SU-DHL-6 (cell line): ENCODE measurements at regions not wholly inside any gene's neighbourhood (a gene's known extent, or its start where the extent isn't known, plus 50 kb on each side); places are given as distances from the start of the nearest gene placed in this dataset.

ENCODE experiments used
- EZH2phosphoT487 ChIP-seq: fragments of 200-600 bp; sonication (generic), shearing (Covaris generic); conservative IDR thresholded peaks from 2 replicates; pipeline ENCODE4 v1.6.1; 2018; ENCODE audit warnings: mild to moderate bottlenecking, antibody characterized with exemption, low read length, moderate library complexity, mixed read lengths
- TF ChIP-seq, protein P1 (sequence below): fragments of 200-600 bp; sonication (generic); IDR thresholded peaks from one replicate; pipeline ENCODE4 v1.5.1; 2017; ENCODE audit warnings: antibody characterized with exemption, mild to moderate bottlenecking, low read length, moderate library complexity; ENCODE audit not compliant: insufficient read depth, poor library complexity, severe bottlenecking

DNA sequence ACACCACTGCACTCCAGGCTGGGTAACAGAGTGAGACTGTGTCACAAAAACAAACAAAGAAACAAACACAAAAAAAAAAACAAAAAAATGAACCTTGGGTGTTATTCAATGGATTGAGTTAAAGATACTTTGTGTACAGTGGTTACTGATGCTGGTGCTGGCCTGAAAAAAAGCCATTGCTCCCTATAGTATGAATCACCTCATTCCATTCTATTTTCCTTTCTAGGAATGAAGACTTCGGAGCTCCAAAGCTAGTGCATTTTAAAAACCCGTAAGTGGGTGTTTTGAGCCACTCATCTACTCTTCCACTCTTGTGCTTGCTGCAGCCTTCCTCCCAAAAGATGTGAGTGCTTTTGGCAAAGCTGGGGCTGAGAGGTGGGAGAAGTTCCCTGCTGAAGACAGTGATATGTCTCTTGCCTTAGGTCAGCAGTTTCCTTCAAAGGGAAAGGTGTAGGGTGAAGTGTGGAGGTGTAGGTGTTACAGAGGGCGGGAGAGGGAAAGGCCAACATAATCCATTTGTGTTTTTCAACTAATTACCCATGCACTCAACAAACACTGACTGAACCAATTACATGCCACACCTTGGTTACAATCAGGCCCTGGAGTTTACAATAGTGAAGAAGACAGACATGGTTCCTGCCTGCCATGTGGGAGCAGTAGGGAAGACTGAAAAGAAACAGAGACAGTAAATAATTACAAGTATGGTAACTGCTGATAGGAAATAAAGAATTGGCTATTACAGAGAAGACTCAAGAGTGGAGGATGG is 55.0 kb upstream of the SERBP1 start:
- TF ChIP-seq, protein P1, sequence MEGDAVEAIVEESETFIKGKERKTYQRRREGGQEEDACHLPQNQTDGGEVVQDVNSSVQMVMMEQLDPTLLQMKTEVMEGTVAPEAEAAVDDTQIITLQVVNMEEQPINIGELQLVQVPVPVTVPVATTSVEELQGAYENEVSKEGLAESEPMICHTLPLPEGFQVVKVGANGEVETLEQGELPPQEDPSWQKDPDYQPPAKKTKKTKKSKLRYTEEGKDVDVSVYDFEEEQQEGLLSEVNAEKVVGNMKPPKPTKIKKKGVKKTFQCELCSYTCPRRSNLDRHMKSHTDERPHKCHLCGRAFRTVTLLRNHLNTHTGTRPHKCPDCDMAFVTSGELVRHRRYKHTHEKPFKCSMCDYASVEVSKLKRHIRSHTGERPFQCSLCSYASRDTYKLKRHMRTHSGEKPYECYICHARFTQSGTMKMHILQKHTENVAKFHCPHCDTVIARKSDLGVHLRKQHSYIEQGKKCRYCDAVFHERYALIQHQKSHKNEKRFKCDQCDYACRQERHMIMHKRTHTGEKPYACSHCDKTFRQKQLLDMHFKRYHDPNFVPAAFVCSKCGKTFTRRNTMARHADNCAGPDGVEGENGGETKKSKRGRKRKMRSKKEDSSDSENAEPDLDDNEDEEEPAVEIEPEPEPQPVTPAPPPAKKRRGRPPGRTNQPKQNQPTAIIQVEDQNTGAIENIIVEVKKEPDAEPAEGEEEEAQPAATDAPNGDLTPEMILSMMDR, result no peak
- no peak for TF ChIP-seq EZH2phosphoT487
